ENCODE measurements at regions not wholly inside any gene's neighbourhood (a gene's known extent, or its start where the extent isn't known, plus 50 kb on each side); places are given as distances from the start of the nearest gene placed in this dataset.

- TF ChIP-seq EZH2 (IDR thresholded peaks at IDR 0.05; ENCODE audit: insufficient read depth, poor library complexity, severe bottlenecking), result no peak
- TF ChIP-seq EZH2phosphoT487 (IDR thresholded peaks at IDR 0.05; ENCODE audit: insufficient read depth, low read depth), result no peak
Measured at GRCh38 chr15:61421470-61421869, 192.4 kb upstream of the RORA start.
